Keratinocyte (primary cell): ENCODE measurements at regions not wholly inside any gene's neighbourhood (a gene's known extent, or its start where the extent isn't known, plus 50 kb on each side); places are given as distances from the start of the nearest gene placed in this dataset.

Experiments used
- DNase-seq: peaks from one replicate; pipeline ENCODE4 v3.0.0-alpha.2; 2011; ENCODE audit warnings: low read depth, missing footprints, low spot score
- FAIRE-seq: peaks from 2 replicates; lab custom pipeline; 2011; peaks lifted over from hg19 to GRCh38; lab: Jason Lieb, UNC
- H2AFZ ChIP-seq: 2 replicates; pipeline ENCODE4 v1.6.0; 2012; ENCODE audit warnings: low read length, control low read depth, inconsistent platforms; ENCODE audit not compliant: control insufficient read depth
- H3K27ac ChIP-seq: 2 replicates; pipeline ENCODE4 v1.5.1; 2011; ENCODE audit warnings: low read length; ENCODE audit not compliant: control insufficient read depth, insufficient read depth
- H3K27me3 ChIP-seq: 3 replicates; pipeline ENCODE4 v1.6.0; 2011; ENCODE audit warnings: low read length; ENCODE audit not compliant: control insufficient read depth, insufficient read depth; ENCODE audit errors: extremely low read depth
- H3K36me3 ChIP-seq, 2 experiments: 2 replicates in 1 of 2; 3 replicates in 1 of 2; pipeline ENCODE4 v1.5.1; 2011; ENCODE audit warnings: low read length in 2 of 2, mild to moderate bottlenecking in 1 of 2; ENCODE audit not compliant: control insufficient read depth in 2 of 2, insufficient read depth in 2 of 2; ENCODE audit errors: extremely low read depth in 1 of 2
- H3K4me1 ChIP-seq: 3 replicates; pipeline ENCODE4 v1.5.1; 2011; ENCODE audit warnings: low read length; ENCODE audit not compliant: control insufficient read depth, insufficient read depth; ENCODE audit errors: extremely low read depth
- H3K4me2 ChIP-seq: 3 replicates; pipeline ENCODE4 v1.6.0; 2011; ENCODE audit warnings: low read depth, low read length; ENCODE audit not compliant: control insufficient read depth, insufficient read depth; ENCODE audit errors: extremely low read depth
- H3K4me3 ChIP-seq, 3 experiments: fragments of 200-600 bp in 1 of 3; sonication (generic) in 1 of 3; 2 replicates in 2 of 3; 3 replicates in 1 of 3; pipeline ENCODE4 v1.5.1; 2011 to 2016; ENCODE audit warnings: low read length in 3 of 3, mild to moderate bottlenecking in 3 of 3, control low read depth in 2 of 3, inconsistent platforms in 1 of 3, low read depth in 1 of 3, mixed read lengths in 1 of 3, mixed run types in 1 of 3, moderate library complexity in 1 of 3; ENCODE audit not compliant: control insufficient read depth in 2 of 3, insufficient read depth in 2 of 3; ENCODE audit errors: extremely low read depth in 1 of 3
- H3K79me2 ChIP-seq: 2 replicates; pipeline ENCODE4 v1.6.0; 2012; ENCODE audit warnings: low read length; ENCODE audit not compliant: control insufficient read depth, insufficient read depth
- H3K9ac ChIP-seq: 3 replicates; pipeline ENCODE4 v1.6.0; 2011; ENCODE audit warnings: low read length; ENCODE audit not compliant: control insufficient read depth, insufficient read depth; ENCODE audit errors: extremely low read depth
- H3K9me1 ChIP-seq: 3 replicates; pipeline ENCODE4 v1.6.0; 2011; ENCODE audit warnings: low read length; ENCODE audit not compliant: control insufficient read depth, insufficient read depth; ENCODE audit errors: extremely low read depth
- H3K9me3 ChIP-seq: 2 replicates; pipeline ENCODE4 v1.5.1; 2012; ENCODE audit warnings: low read depth, low read length; ENCODE audit not compliant: control insufficient read depth
- H4K20me1 ChIP-seq: 3 replicates; pipeline ENCODE4 v1.6.0; 2011; ENCODE audit warnings: low read length; ENCODE audit not compliant: control insufficient read depth, insufficient read depth; ENCODE audit errors: extremely low read depth
- CTCF ChIP-seq, 3 experiments: IDR thresholded peaks in 1 of 3; conservative IDR thresholded peaks in 1 of 3; optimal IDR thresholded peaks in 1 of 3; 2 replicates in 2 of 3; 3 replicates in 1 of 3; pipeline versions ENCODE3 to v1.5.1; 2011; ENCODE audit warnings: low read length in 3 of 3, mild to moderate bottlenecking in 3 of 3, moderate library complexity in 2 of 3, control low read depth in 1 of 3, inconsistent platforms in 1 of 3; ENCODE audit not compliant: insufficient read depth in 2 of 3; ENCODE audit errors: extremely low read depth in 1 of 3
- EZH2 ChIP-seq: IDR thresholded peaks from one replicate; pipeline ENCODE4 v1.6.1; 2012; ENCODE audit warnings: inconsistent platforms, mild to moderate bottlenecking, low read length, moderate library complexity
- dilution Hi-C: fragments of 300-500 bp; cut with MboI; formaldehyde crosslinking; loops from one replicate; pipeline ENCODE4 v1.7.0; 2020; ENCODE audit warnings: low sequenced_read_pairs; ENCODE audit not compliant: extremely low pct_ligation_motif_present

GRCh38 chr11:33952805-33953204 is 60.9 kb upstream of the LMO2 start:
- H3K27me3 ChIP-seq = no peaks in the 10 kb centered on the region
- DNase-seq = no peak
- H3K4me1 ChIP-seq = peaks cover 7% of the 10 kb centered on the region
- H3K4me2 ChIP-seq = no peak overlapping the region
- FAIRE-seq = no peak
- H3K36me3 ChIP-seq = no peaks in the 10 kb centered on the region
- no peak overlapping the region for H2AFZ ChIP-seq
- H3K9me1 ChIP-seq = no peaks in the 10 kb centered on the region
- H3K9ac ChIP-seq = no peak overlapping the region
- no peaks in the 10 kb centered on the region for H3K9me3 ChIP-seq
- TF ChIP-seq CTCF (optimal IDR thresholded peaks at IDR 0.05 in 1 of 3, IDR thresholded peaks at IDR 0.05 in 1 of 3, conservative IDR thresholded peaks at IDR 0.05 in 1 of 3; ENCODE audit: extremely low read depth in 1 of 3, insufficient read depth in 2 of 3, low read length in 3 of 3) (no peak), EZH2 (no peak)
- H3K4me3 ChIP-seq = no peak overlapping the region
- no peaks in the 10 kb centered on the region for H4K20me1 ChIP-seq
- H3K27ac ChIP-seq = no peak overlapping the region
- no peaks in the 10 kb centered on the region for H3K79me2 ChIP-seq
- dilution Hi-C loops = no loop called here

GRCh38 chr11:33949252-33949913 is 57.5 kb upstream of the LMO2 start:
- H3K27me3 ChIP-seq = no peaks in the 10 kb centered on the region
- no peak for DNase-seq
- peaks cover 7% of the 10 kb centered on the region for H3K4me1 ChIP-seq
- H2AFZ ChIP-seq = no peak overlapping the region
- no peaks in the 10 kb centered on the region for H4K20me1 ChIP-seq
- no peak for TF ChIP-seq CTCF (optimal IDR thresholded peaks at IDR 0.05 in 1 of 3, IDR thresholded peaks at IDR 0.05 in 1 of 3, conservative IDR thresholded peaks at IDR 0.05 in 1 of 3; ENCODE audit: extremely low read depth in 1 of 3, insufficient read depth in 2 of 3, low read length in 3 of 3)
- TF ChIP-seq EZH2 = no peak
- dilution Hi-C loops = no loop called here
- no peak overlapping the region for H3K4me3 ChIP-seq
- no peaks in the 10 kb centered on the region for H3K36me3 ChIP-seq
- no peaks in the 10 kb centered on the region for H3K9me1 ChIP-seq
- no peak overlapping the region for H3K4me2 ChIP-seq
- H3K79me2 ChIP-seq = no peaks in the 10 kb centered on the region
- H3K9ac ChIP-seq = no peak overlapping the region
- no peaks in the 10 kb centered on the region for H3K9me3 ChIP-seq
- FAIRE-seq = no peak
- no peak overlapping the region for H3K27ac ChIP-seq
